PC-9 (cell line): ENCODE measurements at regions not wholly inside any gene's neighbourhood (a gene's known extent, or its start where the extent isn't known, plus 50 kb on each side); places are given as distances from the start of the nearest gene placed in this dataset.

ENCODE experiments used
- EZH2 ChIP-seq: fragments of 200-600 bp; sonication (generic); IDR thresholded peaks from 2 replicates; pipeline ENCODE4 v1.8.0; 2017; ENCODE audit warnings: antibody characterized with exemption, low read depth
- TF ChIP-seq, protein P1 (sequence below): fragments of 200-600 bp; sonication (generic); conservative IDR thresholded peaks from 2 replicates; pipeline ENCODE4 v1.6.1; 2017; ENCODE audit warnings: mixed run types, antibody characterized with exemption, mild to moderate bottlenecking, moderate library complexity

DNA sequence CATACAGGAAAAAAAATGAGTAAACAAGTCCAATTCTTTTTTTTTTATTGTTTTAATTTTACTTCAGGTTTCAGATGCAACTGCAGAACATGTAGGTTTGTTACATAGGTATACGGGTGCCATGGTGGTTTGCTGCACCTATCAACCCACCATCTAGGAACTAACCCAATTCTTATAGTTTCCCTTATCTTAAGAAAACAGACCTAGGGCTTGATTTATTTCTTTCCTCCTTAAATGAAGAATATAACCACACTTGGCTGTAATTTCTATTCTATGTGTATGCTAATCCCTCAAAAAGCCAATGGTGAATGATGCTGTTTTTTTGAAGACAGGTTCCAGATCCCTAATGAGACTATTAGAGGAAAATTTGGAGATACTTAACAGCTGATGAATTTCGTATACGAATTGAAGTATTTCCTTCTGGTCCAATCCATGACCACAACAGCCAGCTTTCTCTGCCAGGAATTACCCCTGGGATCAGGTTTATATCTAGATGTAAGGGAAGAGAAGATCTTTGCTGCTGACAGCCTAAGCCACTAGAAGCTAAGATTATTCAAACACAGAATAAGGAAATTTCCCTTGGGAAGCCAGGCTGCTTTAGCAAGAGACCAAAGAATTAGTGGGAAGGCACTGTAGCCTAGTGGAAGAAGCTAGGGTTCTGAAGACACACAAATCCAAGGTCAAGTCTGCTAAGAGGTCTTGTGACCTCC lies 115.8 kb downstream of the INHBA start:
- TF ChIP-seq, protein P1, sequence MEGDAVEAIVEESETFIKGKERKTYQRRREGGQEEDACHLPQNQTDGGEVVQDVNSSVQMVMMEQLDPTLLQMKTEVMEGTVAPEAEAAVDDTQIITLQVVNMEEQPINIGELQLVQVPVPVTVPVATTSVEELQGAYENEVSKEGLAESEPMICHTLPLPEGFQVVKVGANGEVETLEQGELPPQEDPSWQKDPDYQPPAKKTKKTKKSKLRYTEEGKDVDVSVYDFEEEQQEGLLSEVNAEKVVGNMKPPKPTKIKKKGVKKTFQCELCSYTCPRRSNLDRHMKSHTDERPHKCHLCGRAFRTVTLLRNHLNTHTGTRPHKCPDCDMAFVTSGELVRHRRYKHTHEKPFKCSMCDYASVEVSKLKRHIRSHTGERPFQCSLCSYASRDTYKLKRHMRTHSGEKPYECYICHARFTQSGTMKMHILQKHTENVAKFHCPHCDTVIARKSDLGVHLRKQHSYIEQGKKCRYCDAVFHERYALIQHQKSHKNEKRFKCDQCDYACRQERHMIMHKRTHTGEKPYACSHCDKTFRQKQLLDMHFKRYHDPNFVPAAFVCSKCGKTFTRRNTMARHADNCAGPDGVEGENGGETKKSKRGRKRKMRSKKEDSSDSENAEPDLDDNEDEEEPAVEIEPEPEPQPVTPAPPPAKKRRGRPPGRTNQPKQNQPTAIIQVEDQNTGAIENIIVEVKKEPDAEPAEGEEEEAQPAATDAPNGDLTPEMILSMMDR: no peak
- no peak for TF ChIP-seq EZH2
